ENCODE measurements at regions not wholly inside any gene's neighbourhood (a gene's known extent, or its start where the extent isn't known, plus 50 kb on each side); places are given as distances from the start of the nearest gene placed in this dataset.
A peak's percentile ranks its signal among the peaks of the same experiment; 100 is the strongest.

- TF ChIP-seq CEBPB (IDR thresholded peaks at IDR 0.05): no peak
Measured at GRCh38 chrX:95754411-95754810, 930.2 kb upstream of the DIAPH2 start.

- TF ChIP-seq, protein P1, sequence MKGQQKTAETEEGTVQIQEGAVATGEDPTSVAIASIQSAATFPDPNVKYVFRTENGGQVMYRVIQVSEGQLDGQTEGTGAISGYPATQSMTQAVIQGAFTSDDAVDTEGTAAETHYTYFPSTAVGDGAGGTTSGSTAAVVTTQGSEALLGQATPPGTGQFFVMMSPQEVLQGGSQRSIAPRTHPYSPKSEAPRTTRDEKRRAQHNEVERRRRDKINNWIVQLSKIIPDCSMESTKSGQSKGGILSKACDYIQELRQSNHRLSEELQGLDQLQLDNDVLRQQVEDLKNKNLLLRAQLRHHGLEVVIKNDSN (IDR thresholded peaks at IDR 0.05): no peak
- no peak for TF ChIP-seq MAX (IDR thresholded peaks at IDR 0.05)
- no peak for TF ChIP-seq CREB1 (IDR thresholded peaks at IDR 0.05; ENCODE audit: low read depth)
- TF ChIP-seq FOXM1 (IDR thresholded peaks at IDR 0.05; ENCODE audit: borderline replicate concordance, low read depth): no peak
- TF ChIP-seq NFIC (IDR thresholded peaks at IDR 0.05): no peak
- no peak for TF ChIP-seq TAF1 (IDR thresholded peaks at IDR 0.05; ENCODE audit: low read depth)
Measured at GRCh38 chrX:95760356-95760755, 924.3 kb upstream of the DIAPH2 start.

- TF ChIP-seq ZBTB7A (IDR thresholded peaks at IDR 0.05; ENCODE audit: low read depth): no peak
- TF ChIP-seq RAD21 (IDR thresholded peaks at IDR 0.05; ENCODE audit: low read depth): no peak
- TF ChIP-seq EGR1 (IDR thresholded peaks at IDR 0.05): no peak
- TF ChIP-seq REST (IDR thresholded peaks at IDR 0.05; ENCODE audit: low read depth): no peak
- no peak for TF ChIP-seq CEBPB (IDR thresholded peaks at IDR 0.05)
- no peak for TF ChIP-seq NFIC (IDR thresholded peaks at IDR 0.05)
Measured at GRCh38 chrX:95762716-95763115, 921.9 kb upstream of the DIAPH2 start.

DNA sequence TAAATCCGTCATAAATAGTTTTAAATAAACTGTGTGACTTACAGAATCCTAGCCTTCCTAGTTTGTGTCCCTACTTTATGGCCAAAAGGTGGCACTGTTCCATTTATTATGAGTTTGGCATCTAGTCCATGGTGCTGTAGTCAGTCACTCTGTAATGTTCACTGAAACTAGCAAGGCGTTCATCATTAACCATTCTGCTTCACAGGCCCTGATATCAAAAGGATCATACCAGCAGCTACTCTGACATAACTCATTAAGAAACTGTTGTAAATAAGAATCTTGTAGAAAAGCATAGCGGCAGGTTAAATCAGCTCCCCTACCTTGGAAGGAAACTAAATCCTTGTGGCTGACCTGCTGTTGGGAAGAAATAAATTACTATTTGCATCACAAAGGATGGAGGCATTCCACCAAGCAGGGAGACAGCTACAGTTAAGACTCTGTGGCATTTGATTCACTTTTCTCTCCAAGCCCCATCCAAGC is 919.6 kb upstream of the DIAPH2 start:
- TF ChIP-seq, protein P1 (IDR thresholded peaks at IDR 0.05): no peak
- TF ChIP-seq FOXM1 (IDR thresholded peaks at IDR 0.05; ENCODE audit: borderline replicate concordance, low read depth) (no peak), RAD21 (IDR thresholded peaks at IDR 0.05; ENCODE audit: low read depth) (peak; percentile 61)

DNA sequence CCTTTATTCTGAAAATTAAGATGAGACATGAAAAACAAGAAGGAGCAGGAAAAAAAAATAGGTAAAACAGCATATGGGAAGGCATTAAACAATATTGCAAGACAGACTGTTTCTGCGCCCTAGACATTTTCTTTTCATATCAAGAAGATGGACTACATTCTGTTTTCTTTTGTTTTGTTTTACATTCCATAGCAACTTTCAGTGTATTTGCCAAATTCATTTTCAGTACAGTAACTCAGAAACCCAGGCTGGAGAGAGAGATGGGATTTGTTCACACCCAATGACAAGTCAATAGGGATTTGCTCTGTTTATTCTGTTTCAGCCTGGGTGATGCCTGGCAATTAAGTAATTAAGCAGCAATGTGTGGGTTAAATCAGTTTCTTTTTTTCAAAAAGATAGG is 892.8 kb upstream of the DIAPH2 start:
- TF ChIP-seq ZBTB7A (IDR thresholded peaks at IDR 0.05; ENCODE audit: low read depth): no peak
- TF ChIP-seq, protein P1 (IDR thresholded peaks at IDR 0.05): no peak
- TF ChIP-seq TEAD4 (IDR thresholded peaks at IDR 0.05): no peak
- TF ChIP-seq CEBPB (IDR thresholded peaks at IDR 0.05): no peak
- no peak for TF ChIP-seq FOXM1 (IDR thresholded peaks at IDR 0.05; ENCODE audit: borderline replicate concordance, low read depth)
- TF ChIP-seq TCF12 (IDR thresholded peaks at IDR 0.05; ENCODE audit: low read depth): no peak
- TF ChIP-seq MAX (IDR thresholded peaks at IDR 0.05): no peak
- TF ChIP-seq NFIC (IDR thresholded peaks at IDR 0.05): no peak
- TF ChIP-seq EGR1 (IDR thresholded peaks at IDR 0.05): no peak

- TF ChIP-seq EGR1 (IDR thresholded peaks at IDR 0.05): no peak
- TF ChIP-seq RAD21 (IDR thresholded peaks at IDR 0.05; ENCODE audit: low read depth): no peak
- no peak for TF ChIP-seq EP300 (IDR thresholded peaks at IDR 0.05; ENCODE audit: borderline replicate concordance)
- no peak for TF ChIP-seq TAF1 (IDR thresholded peaks at IDR 0.05; ENCODE audit: low read depth)
- no peak for TF ChIP-seq FOXM1 (IDR thresholded peaks at IDR 0.05; ENCODE audit: borderline replicate concordance, low read depth)
- TF ChIP-seq, protein P1 (IDR thresholded peaks at IDR 0.05): no peak
- no peak for TF ChIP-seq TEAD4 (IDR thresholded peaks at IDR 0.05)
- TF ChIP-seq NFIC (IDR thresholded peaks at IDR 0.05): no peak
- TF ChIP-seq CEBPB (IDR thresholded peaks at IDR 0.05): no peak
- no peak for TF ChIP-seq TCF12 (IDR thresholded peaks at IDR 0.05; ENCODE audit: low read depth)
- no peak for TF ChIP-seq ZBTB7A (IDR thresholded peaks at IDR 0.05; ENCODE audit: low read depth)
- TF ChIP-seq CREB1 (IDR thresholded peaks at IDR 0.05; ENCODE audit: low read depth): no peak
- no peak for TF ChIP-seq YY1 (IDR thresholded peaks at IDR 0.05; ENCODE audit: low read depth)
Measured at GRCh38 chrX:95797344-95797743, 887.3 kb upstream of the DIAPH2 start.

DNA sequence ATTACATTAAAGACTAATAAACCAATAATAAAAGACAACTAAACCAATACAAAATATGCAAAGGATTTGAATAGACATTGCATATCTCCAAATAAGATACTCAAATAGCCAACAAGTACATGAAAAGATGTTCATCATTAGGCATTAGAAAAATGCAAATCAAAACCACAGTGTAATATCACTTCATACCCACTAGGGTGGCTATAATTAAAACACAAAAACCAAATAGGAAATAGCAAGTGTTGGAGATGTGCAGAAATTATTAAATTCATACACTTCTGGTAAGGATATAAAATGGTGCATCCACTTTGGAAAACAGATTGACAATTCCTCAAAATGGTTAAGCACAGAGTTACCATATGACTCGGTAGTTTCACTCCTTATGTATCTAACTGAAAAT is 860.8 kb upstream of the DIAPH2 start:
- TF ChIP-seq REST (IDR thresholded peaks at IDR 0.05; ENCODE audit: low read depth): no peak
- no peak for TF ChIP-seq NFIC (IDR thresholded peaks at IDR 0.05)
- no peak for TF ChIP-seq ZBTB7A (IDR thresholded peaks at IDR 0.05; ENCODE audit: low read depth)
- no peak for TF ChIP-seq YY1 (IDR thresholded peaks at IDR 0.05; ENCODE audit: low read depth)
- no peak for TF ChIP-seq EP300 (IDR thresholded peaks at IDR 0.05; ENCODE audit: borderline replicate concordance)
- no peak for TF ChIP-seq CEBPB (IDR thresholded peaks at IDR 0.05)
- TF ChIP-seq, protein P1 (IDR thresholded peaks at IDR 0.05): no peak
- TF ChIP-seq CREB1 (IDR thresholded peaks at IDR 0.05; ENCODE audit: low read depth): no peak
- no peak for TF ChIP-seq RAD21 (IDR thresholded peaks at IDR 0.05; ENCODE audit: low read depth)
- no peak for TF ChIP-seq EGR1 (IDR thresholded peaks at IDR 0.05)
- TF ChIP-seq MAX (IDR thresholded peaks at IDR 0.05): no peak
- TF ChIP-seq TCF12 (IDR thresholded peaks at IDR 0.05; ENCODE audit: low read depth): no peak
- no peak for TF ChIP-seq TAF1 (IDR thresholded peaks at IDR 0.05; ENCODE audit: low read depth)
- no peak for TF ChIP-seq FOXM1 (IDR thresholded peaks at IDR 0.05; ENCODE audit: borderline replicate concordance, low read depth)
- TF ChIP-seq TEAD4 (IDR thresholded peaks at IDR 0.05): no peak

Data from Ishikawa (cell line).